Glomerular visceral epithelial cell (primary cell): ENCODE measurements at regions not wholly inside any gene's neighbourhood (a gene's known extent, or its start where the extent isn't known, plus 50 kb on each side); places are given as distances from the start of the nearest gene placed in this dataset.
"Not testable (repeated sequence)": the region's sequence is repeated elsewhere in the genome, so short reads cannot be mapped to it uniquely, and the experiment has no call there.

Source experiments
- DNase-seq: peaks from one replicate; pipeline ENCODE4 v3.0.0-alpha.2; 2016; ENCODE audit errors: extremely low spot score

- DNase-seq = not testable (repeated sequence)
These were observed 119.1 kb downstream of the MACIR start for GRCh38 chr5:103377638-103378037.

GRCh38 chr5:103375863-103376591 is 117.5 kb downstream of the MACIR start:
- no peak for DNase-seq

GRCh38 chr5:103375350-103375749 is 116.8 kb downstream of the MACIR start:
- peak; percentile 9 for DNase-seq

GRCh38 chr5:103374473-103374963 is 116.0 kb downstream of the MACIR start:
- no peak for DNase-seq

- no peak for DNase-seq
These were observed 115.3 kb downstream of the MACIR start for GRCh38 chr5:103373597-103374472.

- no peak for DNase-seq
These were observed 112.6 kb downstream of the MACIR start for GRCh38 chr5:103371046-103371607.

GRCh38 chr5:103369125-103370120 is 110.9 kb downstream of the MACIR start:
- no peak for DNase-seq

- DNase-seq = no peak
These were observed 109.1 kb downstream of the MACIR start for GRCh38 chr5:103367702-103368101.

- no peak for DNase-seq
These were observed 108.5 kb downstream of the MACIR start for GRCh38 chr5:103366918-103367549.

- DNase-seq = no peak
These were observed 105.5 kb downstream of the MACIR start for GRCh38 chr5:103364074-103364473.

- no peak for DNase-seq
These were observed 103.6 kb downstream of the MACIR start for GRCh38 chr5:103362211-103362610.

GRCh38 chr5:103360475-103360874 is 101.9 kb downstream of the MACIR start:
- no peak for DNase-seq

GRCh38 chr5:103358305-103358995 is 99.9 kb downstream of the MACIR start:
- DNase-seq = no peak

GRCh38 chr5:103357636-103358035 is 99.1 kb downstream of the MACIR start:
- DNase-seq = no peak

- DNase-seq = no peak
These were observed 98.0 kb downstream of the MACIR start for GRCh38 chr5:103356350-103357091.

- no peak for DNase-seq
These were observed 97.0 kb downstream of the MACIR start for GRCh38 chr5:103355579-103355978.

- no peak for DNase-seq
These were observed 95.9 kb downstream of the MACIR start for GRCh38 chr5:103354446-103354845.

- no peak for DNase-seq
These were observed 95.0 kb downstream of the MACIR start for GRCh38 chr5:103353581-103353980.

- DNase-seq = peak; percentile 19
These were observed 89.3 kb downstream of the MACIR start for GRCh38 chr5:103347716-103348423.
